Mesendoderm (in vitro differentiated cells): ENCODE measurements at regions not wholly inside any gene's neighbourhood (a gene's known extent, or its start where the extent isn't known, plus 50 kb on each side); places are given as distances from the start of the nearest gene placed in this dataset.
A peak's percentile ranks its signal among the peaks of the same experiment; 100 is the strongest.

Experiments
- DNase-seq: peaks from one replicate; pipeline ENCODE4 v3.0.0; 2013
- H2AK5ac ChIP-seq: 2 replicates; pipeline ENCODE4 v1.6.1; 2013; ENCODE audit warnings: low read length, inconsistent platforms
- H2BK120ac ChIP-seq: 2 replicates; pipeline ENCODE4 v1.6.1; 2013; ENCODE audit warnings: low read depth, mild to moderate bottlenecking, low read length, moderate library complexity, mixed read lengths
- H2BK15ac ChIP-seq: replicated peaks from 2 replicates; pipeline ENCODE4 v1.6.1; 2013; ENCODE audit warnings: low read depth, mild to moderate bottlenecking, moderate library complexity
- H2BK5ac ChIP-seq: 2 replicates; pipeline ENCODE4 v1.6.1; 2013; ENCODE audit warnings: low read length, inconsistent platforms
- H3K18ac ChIP-seq: 2 replicates; pipeline ENCODE4 v1.6.1; 2013; ENCODE audit warnings: mild to moderate bottlenecking, low read length, mixed read lengths
- H3K23ac ChIP-seq: one replicate; pipeline ENCODE4 v1.6.1; 2013; ENCODE audit warnings: low read length
- H3K27ac ChIP-seq: 2 replicates; pipeline ENCODE4 v1.5.1; 2013; ENCODE audit warnings: low read depth, mild to moderate bottlenecking, inconsistent platforms, low read length, moderate library complexity
- H3K27me3 ChIP-seq: 2 replicates; pipeline ENCODE4 v1.6.1; 2013; ENCODE audit warnings: low read length, control low read depth, mild to moderate bottlenecking, inconsistent platforms; ENCODE audit not compliant: insufficient read depth, poor library complexity
- H3K36me3 ChIP-seq: 2 replicates; pipeline ENCODE4 v1.6.1; 2013; ENCODE audit warnings: low read length, inconsistent platforms; ENCODE audit not compliant: control insufficient read depth, insufficient read depth
- H3K4ac ChIP-seq: one replicate; pipeline ENCODE4 v1.6.1; 2013; ENCODE audit warnings: low read depth, mild to moderate bottlenecking, low read length, moderate library complexity
- H3K4me1 ChIP-seq: 2 replicates; pipeline ENCODE4 v1.6.1; 2013; ENCODE audit warnings: low read depth, low read length, inconsistent platforms; ENCODE audit not compliant: control insufficient read depth
- H3K4me2 ChIP-seq: 2 replicates; pipeline ENCODE4 v1.6.1; 2013; ENCODE audit warnings: low read length
- H3K4me3 ChIP-seq: 2 replicates; pipeline ENCODE4 v1.5.1; 2013; ENCODE audit warnings: mild to moderate bottlenecking, low read length
- H3K56ac ChIP-seq: one replicate; pipeline ENCODE4 v1.6.1; 2013; ENCODE audit warnings: low read length
- H3K79me1 ChIP-seq: 2 replicates; pipeline ENCODE4 v1.6.1; 2013; ENCODE audit warnings: low read length, inconsistent platforms
- H3K79me2 ChIP-seq: 2 replicates; pipeline ENCODE4 v1.6.1; 2013; ENCODE audit warnings: mild to moderate bottlenecking, low read length; ENCODE audit not compliant: control insufficient read depth, insufficient read depth
- H3K9ac ChIP-seq: 2 replicates; pipeline ENCODE4 v1.6.1; 2013; ENCODE audit warnings: low read length, inconsistent platforms
- H4K5ac ChIP-seq: one replicate; pipeline ENCODE4 v1.6.1; 2013; ENCODE audit warnings: low read length
- H4K8ac ChIP-seq: one replicate; pipeline ENCODE4 v1.6.1; 2013; ENCODE audit warnings: low read depth, mild to moderate bottlenecking, control low read depth, low read length, moderate library complexity
- WGBS: extraction: QIAGEN DNeasy Blood & Tissue Kit; methylation state at CpG from one replicate; pipeline ENCODE4 v1.1.7; 2013; ENCODE audit warnings: low lambda C conversion rate, missing lambda C conversion rate; ENCODE audit not compliant: insufficient coverage; ENCODE audit errors: extremely low coverage; 5-methylcytosine and 5-hydroxymethylcytosine counted together

DNA sequence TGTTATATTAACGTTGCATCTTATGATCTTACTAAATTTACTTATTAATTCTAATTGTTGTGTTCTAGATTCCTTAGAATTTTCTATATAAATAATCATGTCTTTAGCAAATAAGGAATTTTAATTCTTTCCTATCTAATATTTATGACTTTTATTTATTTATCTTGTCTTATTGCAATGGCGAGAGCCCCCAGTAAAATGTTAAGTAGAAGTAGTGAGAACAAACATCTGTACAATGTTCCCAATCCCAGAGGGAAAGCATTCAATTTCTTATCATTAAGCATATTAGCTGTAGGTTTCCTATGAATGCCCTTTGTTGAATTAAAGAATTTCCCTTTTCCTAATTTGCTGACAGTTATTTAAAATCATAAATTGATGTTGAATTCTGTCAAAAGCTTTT lies 203.7 kb upstream of the OTX2 start:
- no peaks in the 10 kb centered on the region for H3K79me1 ChIP-seq
- no CpG with 5 or more reads among the region's 2 CpGs for WGBS
- no peak overlapping the region for H2BK5ac ChIP-seq

DNA sequence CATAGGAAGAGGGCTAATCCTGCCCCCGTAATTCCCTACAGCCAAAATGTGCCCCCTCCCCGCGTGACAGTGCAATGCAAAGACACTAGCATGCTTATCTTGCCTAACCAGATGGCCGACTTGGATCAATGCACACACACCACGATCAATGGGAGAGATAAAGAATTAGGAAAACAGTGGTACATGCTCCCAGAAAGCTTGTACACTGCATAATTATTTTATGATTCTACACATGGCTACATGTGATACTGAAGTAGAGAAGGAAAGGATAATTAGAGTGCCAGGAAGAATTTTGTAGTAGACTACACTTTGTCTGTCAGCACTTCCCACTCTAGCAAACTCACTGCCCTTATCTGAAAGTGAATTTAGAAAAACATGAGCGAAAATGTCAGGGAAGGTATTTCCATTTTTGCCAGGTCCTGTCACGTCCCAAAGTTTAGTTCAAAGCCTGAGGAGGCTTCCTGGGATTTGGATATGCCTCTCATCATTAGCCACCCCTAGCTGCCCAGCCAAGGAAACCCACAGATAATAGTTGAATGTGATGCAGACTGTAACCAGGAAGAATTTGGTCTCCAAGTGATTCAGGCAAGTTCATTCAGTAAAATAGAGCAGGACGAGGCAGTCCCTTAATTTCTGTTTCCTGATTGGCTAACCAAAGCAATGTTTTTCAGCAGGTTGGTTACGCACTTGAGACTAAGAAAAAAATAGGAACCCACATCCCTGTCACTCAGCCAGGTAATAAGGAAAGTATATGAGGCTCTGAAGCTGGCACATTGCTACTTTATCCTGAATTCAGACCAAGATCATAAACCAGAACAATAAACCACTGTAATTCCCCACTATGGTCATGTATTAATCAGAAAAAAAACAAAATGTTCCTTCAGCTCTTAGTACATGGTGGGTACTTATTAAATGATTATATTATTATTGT lies 199.6 kb upstream of the OTX2 start:
- Histone ChIP-seq H2AK5ac (no peak overlapping the region), H3K9ac (no peak overlapping the region), H2BK5ac (no peak overlapping the region), H3K4ac (no peak overlapping the region), H2BK15ac (no peak overlapping the region), H3K4me1 (no peaks in the 10 kb centered on the region), H3K56ac (no peak overlapping the region), H2BK120ac (no peak overlapping the region), H4K5ac (no peak overlapping the region), H3K79me2 (no peaks in the 10 kb centered on the region), H3K27me3 (no peaks in the 10 kb centered on the region), H3K4me2 (no peak overlapping the region), H3K18ac (no peak overlapping the region), H4K8ac (no peak overlapping the region), H3K79me1 (no peaks in the 10 kb centered on the region), H3K4me3 (no peak overlapping the region), H3K36me3 (no peaks in the 10 kb centered on the region), H3K23ac (no peak overlapping the region), H3K27ac (no peak overlapping the region)
- no CpG with 5 or more reads among the region's 9 CpGs for WGBS
- peak; percentile 4 for DNase-seq

More for the DNA sequence above, 203.7 kb upstream of the OTX2 start:
- H3K23ac ChIP-seq: no peak overlapping the region
- H3K4me1 ChIP-seq: no peaks in the 10 kb centered on the region
- no peaks in the 10 kb centered on the region for H3K27me3 ChIP-seq
- no peaks in the 10 kb centered on the region for H3K36me3 ChIP-seq
- H2BK120ac ChIP-seq: no peak overlapping the region
- no peak overlapping the region for H4K5ac ChIP-seq
- H3K9ac ChIP-seq: no peak overlapping the region
- H4K8ac ChIP-seq: no peak overlapping the region
- H3K4ac ChIP-seq: no peak overlapping the region
- no peak overlapping the region for H3K56ac ChIP-seq
- H2AK5ac ChIP-seq: no peak overlapping the region
- no peak overlapping the region for H3K27ac ChIP-seq
- no peak overlapping the region for H2BK15ac ChIP-seq
- H3K4me2 ChIP-seq: no peak overlapping the region
- DNase-seq: no peak
- H3K4me3 ChIP-seq: no peak overlapping the region
- H3K18ac ChIP-seq: no peak overlapping the region
- H3K79me2 ChIP-seq: no peaks in the 10 kb centered on the region

DNA sequence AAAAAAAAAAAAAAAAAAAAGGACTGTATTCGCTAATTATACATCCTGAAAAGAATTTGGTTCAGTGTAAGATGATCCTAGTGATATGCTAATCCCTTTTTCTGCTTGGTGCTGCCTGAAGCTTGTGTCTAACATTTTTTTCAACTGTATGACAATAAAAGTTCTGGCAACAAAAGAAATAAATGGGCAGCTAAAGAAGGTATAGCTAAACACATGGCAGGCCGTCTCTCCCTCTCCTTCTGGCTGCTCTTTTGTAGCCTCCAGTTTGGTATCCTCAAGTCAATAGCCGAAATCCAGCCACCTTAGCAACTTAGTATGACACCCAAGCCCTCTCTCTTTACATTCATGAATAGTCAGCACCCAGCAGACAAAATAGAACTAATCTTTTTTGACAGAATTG lies 198.3 kb upstream of the OTX2 start:
- no peak overlapping the region for H3K4me3 ChIP-seq
- H2BK120ac ChIP-seq: no peak overlapping the region
- no peak overlapping the region for H3K18ac ChIP-seq
- no peak overlapping the region for H3K4me2 ChIP-seq
- H3K4me1 ChIP-seq: no peaks in the 10 kb centered on the region
- no peak overlapping the region for H2BK5ac ChIP-seq
- no peak overlapping the region for H3K56ac ChIP-seq
- no peaks in the 10 kb centered on the region for H3K79me1 ChIP-seq
- H3K27ac ChIP-seq: no peak overlapping the region
- no peak overlapping the region for H3K4ac ChIP-seq
- H4K5ac ChIP-seq: no peak overlapping the region
- no peak overlapping the region for H3K23ac ChIP-seq
- no peaks in the 10 kb centered on the region for H3K27me3 ChIP-seq
- WGBS: no CpG with 5 or more reads among the region's 3 CpGs
- H3K79me2 ChIP-seq: no peaks in the 10 kb centered on the region
- H2BK15ac ChIP-seq: no peak overlapping the region
- H3K36me3 ChIP-seq: no peaks in the 10 kb centered on the region
- no peak overlapping the region for H2AK5ac ChIP-seq
- no peak overlapping the region for H3K9ac ChIP-seq
- H4K8ac ChIP-seq: no peak overlapping the region
- peak; percentile 3 for DNase-seq

DNA sequence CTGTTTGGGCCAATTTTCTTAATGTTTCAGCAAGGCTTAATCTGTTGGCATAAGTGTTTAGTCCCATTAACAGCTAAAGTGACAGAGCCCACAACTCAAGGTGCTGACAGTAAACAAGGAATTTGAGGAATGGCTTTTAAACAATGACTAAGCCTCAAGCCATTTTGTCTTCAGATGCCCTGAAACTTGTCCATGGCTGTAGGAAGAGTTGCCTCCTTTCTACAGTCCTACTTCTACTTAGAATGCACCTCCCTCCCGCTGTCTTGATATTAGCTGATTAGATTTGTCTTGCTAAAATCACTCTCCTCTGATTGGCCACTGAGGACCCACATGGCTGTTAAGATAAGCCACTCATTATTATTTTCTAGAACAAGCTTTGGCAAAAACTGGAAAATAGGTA lies 188.4 kb upstream of the OTX2 start:
- WGBS: no CpG with 5 or more reads among the region's 1 CpG
- DNase-seq: peak; percentile 93
- H3K79me1 ChIP-seq: no peaks in the 10 kb centered on the region

GRCh38 chr14:56996721-56997399 lies 186.6 kb upstream of the OTX2 start:
- DNase-seq: no peak
- H2BK15ac ChIP-seq: no peak overlapping the region

More for the DNA sequence above, 188.4 kb upstream of the OTX2 start:
- no peak overlapping the region for H3K23ac ChIP-seq
- no peak overlapping the region for H3K4me2 ChIP-seq
- no peak overlapping the region for H2AK5ac ChIP-seq
- H2BK120ac ChIP-seq: peak overlapping the region; percentile 68
- H3K27me3 ChIP-seq: no peaks in the 10 kb centered on the region
- no peak overlapping the region for H2BK5ac ChIP-seq
- no peak overlapping the region for H2BK15ac ChIP-seq
- no peak overlapping the region for H3K18ac ChIP-seq
- no peak overlapping the region for H3K4me3 ChIP-seq
- H3K56ac ChIP-seq: no peak overlapping the region
- peak overlapping the region; percentile 85 for H3K4ac ChIP-seq
- no peak overlapping the region for H4K8ac ChIP-seq
- peaks cover 2% of the 10 kb centered on the region for H3K4me1 ChIP-seq
- H3K9ac ChIP-seq: no peak overlapping the region
- no peak overlapping the region for H4K5ac ChIP-seq
- peak overlapping the region; percentile 35 for H3K27ac ChIP-seq
- H3K36me3 ChIP-seq: no peaks in the 10 kb centered on the region
- no peaks in the 10 kb centered on the region for H3K79me2 ChIP-seq

More at GRCh38 chr14:56996721-56997399, 186.6 kb upstream of the OTX2 start:
- no peak overlapping the region for H2BK120ac ChIP-seq
- H3K4me2 ChIP-seq: no peak overlapping the region
- H3K36me3 ChIP-seq: no peaks in the 10 kb centered on the region
- H3K18ac ChIP-seq: no peak overlapping the region
- H3K27ac ChIP-seq: no peak overlapping the region
- H3K4me1 ChIP-seq: peaks cover 2% of the 10 kb centered on the region
- H2AK5ac ChIP-seq: no peak overlapping the region
- no peak overlapping the region for H3K23ac ChIP-seq
- no peak overlapping the region for H3K9ac ChIP-seq
- H3K56ac ChIP-seq: no peak overlapping the region
- no CpG with 5 or more reads among the region's 10 CpGs for WGBS
- no peak overlapping the region for H2BK5ac ChIP-seq
- H4K5ac ChIP-seq: no peak overlapping the region
- no peaks in the 10 kb centered on the region for H3K27me3 ChIP-seq
- no peak overlapping the region for H4K8ac ChIP-seq
- no peaks in the 10 kb centered on the region for H3K79me1 ChIP-seq
- no peaks in the 10 kb centered on the region for H3K79me2 ChIP-seq
- H3K4ac ChIP-seq: no peak overlapping the region
- H3K4me3 ChIP-seq: no peak overlapping the region
